ENCODE measurements at regions not wholly inside any gene's neighbourhood (a gene's known extent, or its start where the extent isn't known, plus 50 kb on each side); places are given as distances from the start of the nearest gene placed in this dataset.

GRCh38 chr16:79995315-79995714 lies 394.8 kb upstream of the MAF start:
- TF ChIP-seq ARNT (IDR thresholded peaks at IDR 0.05) (no peak), SP1 (IDR thresholded peaks at IDR 0.05) (no peak), FOXK2 (IDR thresholded peaks at IDR 0.05) (no peak), ELF4 (IDR thresholded peaks at IDR 0.05) (no peak), PKNOX1 (IDR thresholded peaks at IDR 0.05) (no peak)
